GM19023 (cell line): ENCODE measurements at regions not wholly inside any gene's neighbourhood (a gene's known extent, or its start where the extent isn't known, plus 50 kb on each side); places are given as distances from the start of the nearest gene placed in this dataset.
A peak's percentile ranks its signal among the peaks of the same experiment; 100 is the strongest.
"Not testable (repeated sequence)": the region's sequence is repeated elsewhere in the genome, so short reads cannot be mapped to it uniquely, and the experiment has no call there.

Experiments
- ATAC-seq: cut with Tn5 transposase; IDR thresholded peaks from one replicate; pipeline ENCODE4 v1.9.1; 2021; ENCODE audit warnings: mild to moderate bottlenecking, moderate library complexity; ENCODE audit not compliant: unreplicated experiment

DNA sequence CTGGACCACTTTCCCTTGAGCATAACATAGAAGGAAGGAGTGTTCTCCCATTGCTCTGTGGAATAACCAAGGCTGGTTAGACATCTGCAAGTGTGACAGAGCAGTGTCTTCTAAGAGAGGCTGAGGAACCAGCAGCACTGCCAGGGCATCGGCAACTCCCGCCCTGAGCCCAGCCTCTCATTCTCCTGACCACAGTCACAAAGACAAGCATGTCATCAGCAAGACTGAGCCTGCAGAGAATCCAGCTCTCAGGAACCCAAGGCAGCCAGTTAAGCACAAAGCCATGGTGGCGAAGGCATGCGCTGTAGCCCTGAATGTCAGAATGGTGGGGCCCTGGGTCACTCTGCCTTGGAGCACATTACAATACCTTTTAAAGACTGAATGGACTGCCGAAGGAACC lies 253.9 kb downstream of the AGTPBP1 start:
- ATAC-seq: no peak

DNA sequence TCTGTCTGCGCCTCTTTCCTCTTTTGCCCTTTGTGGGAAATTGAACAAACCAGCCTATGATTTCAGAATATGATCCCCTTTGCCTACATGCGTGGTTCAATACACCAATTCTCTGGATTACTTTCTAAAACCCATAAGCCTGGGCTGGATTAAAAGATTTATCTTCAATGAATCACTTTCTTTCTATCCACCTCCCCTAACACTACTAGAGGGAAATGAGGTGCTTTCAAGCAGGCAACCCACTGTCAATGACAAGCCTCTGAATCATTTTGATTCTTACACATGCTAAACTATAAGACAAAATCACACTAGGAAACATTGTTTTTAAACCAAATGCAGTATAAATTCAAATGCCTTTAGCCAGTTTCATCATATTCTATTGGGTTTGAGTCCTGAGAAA lies 257.5 kb downstream of the AGTPBP1 start:
- ATAC-seq: no peak

DNA sequence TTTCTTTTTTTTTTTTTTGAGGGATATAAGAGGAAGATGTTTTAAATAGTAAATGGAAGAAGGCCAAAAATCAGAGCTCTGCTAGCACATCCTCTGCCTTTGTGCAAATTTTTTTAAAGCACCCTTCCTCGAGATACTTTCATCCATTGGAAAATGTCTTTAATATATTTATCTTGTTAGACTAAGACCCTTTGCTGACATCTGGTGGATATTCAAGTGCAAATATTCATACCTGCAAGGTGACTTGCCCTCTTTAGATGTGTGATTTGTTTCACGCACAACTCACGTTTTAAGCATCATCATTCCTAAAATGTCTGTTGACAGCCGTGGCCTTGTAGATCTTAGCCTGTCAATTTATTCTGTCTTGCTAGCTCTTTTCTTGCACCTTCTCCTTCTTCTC lies 258.5 kb downstream of the AGTPBP1 start:
- no peak for ATAC-seq

DNA sequence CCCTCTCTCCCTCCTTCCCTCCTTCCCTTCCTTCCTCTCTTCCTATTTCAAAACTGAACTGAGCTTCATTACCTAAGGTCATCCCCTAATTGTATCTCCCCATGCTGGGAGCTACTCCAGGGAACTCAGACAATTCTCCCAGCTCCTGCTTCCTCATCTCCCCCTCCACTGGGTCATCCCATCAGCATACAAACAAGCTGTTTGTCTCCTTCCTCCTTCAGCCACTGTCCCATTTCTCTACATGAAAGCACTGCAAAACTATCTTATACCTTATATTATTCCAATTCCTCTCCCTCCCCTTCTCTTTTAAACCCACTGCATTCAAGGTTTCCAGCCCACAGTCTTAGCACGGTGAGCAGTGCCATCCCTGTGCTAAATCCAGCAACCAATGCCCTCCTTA lies 262.4 kb downstream of the AGTPBP1 start:
- no peak for ATAC-seq

DNA sequence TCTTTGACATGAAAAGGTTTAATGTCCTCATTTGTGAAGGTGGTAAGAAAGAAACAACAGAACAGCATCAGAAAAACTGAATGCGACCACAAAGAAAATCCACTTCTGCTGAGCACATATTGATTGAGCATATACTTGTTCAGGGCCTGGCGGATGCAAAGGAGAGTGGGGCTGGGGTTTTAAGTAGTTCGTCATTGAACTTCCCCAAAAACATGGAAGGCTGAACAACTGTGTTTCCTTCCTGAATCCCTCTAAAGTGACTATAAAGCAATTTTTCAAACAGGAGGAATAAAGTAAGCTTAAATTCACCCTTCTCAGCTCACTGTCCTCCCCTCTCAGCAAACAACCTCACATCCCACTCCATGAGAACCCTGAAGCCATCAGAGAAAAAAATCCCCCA lies 262.9 kb downstream of the AGTPBP1 start:
- no peak for ATAC-seq

DNA sequence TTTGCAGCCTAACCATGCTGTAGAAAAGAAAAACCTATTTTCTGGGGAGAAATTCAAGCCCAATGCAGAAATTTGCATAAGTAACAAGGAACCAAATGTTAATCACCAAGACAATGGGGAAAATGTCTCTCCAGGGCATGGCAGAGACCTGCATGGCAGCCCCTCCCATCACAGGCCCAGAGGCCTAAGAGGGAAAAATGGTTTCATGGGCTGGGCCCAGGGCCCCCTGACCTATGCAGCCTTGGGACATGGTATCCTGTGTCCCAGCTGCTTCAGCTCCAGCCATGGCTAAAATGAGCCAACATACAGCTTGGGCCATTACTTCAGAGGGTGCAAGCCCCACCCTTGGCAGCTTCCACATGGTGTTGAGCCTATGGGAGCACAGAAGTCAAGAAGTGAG lies 266.9 kb downstream of the AGTPBP1 start:
- ATAC-seq: not testable (repeated sequence)

DNA sequence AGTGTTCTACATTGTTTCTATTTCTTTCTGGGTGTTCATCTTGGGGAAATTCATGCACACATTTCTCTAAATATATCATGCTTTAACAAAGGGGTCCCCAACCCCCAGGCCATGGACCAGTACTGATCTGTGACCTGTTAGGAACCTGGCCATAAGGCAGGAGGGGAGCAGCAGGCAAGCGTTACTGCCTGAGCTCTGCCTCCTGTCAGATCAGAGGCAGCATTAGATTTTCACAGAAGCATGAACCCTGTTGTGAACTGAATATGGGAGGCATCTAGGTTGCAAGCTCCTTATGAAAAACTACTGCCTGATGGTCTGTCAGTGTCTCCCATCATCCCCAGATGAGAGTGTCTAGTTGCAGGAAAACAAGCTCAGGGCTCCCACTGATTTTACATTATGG lies 270.0 kb downstream of the AGTPBP1 start:
- ATAC-seq: no peak

DNA sequence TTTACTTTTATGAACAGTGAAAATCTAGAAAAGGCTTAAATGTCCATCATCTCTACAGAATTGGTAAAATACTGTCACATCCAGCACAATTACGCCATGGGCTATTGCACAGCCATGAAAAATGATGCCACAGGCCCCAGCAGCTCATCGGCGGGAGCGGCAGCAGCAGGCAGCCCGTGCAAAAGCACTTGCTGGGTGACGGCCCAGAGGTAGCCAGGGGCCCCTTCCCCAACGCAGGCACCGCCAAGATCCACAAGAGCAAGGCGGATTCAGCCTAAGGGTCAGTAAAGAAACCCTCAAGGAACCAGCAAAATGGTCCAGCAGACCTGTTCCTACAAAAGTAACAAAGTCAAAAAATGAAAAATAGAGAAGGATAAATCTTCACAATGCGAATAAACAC lies 272.7 kb downstream of the AGTPBP1 start:
- no peak for ATAC-seq

DNA sequence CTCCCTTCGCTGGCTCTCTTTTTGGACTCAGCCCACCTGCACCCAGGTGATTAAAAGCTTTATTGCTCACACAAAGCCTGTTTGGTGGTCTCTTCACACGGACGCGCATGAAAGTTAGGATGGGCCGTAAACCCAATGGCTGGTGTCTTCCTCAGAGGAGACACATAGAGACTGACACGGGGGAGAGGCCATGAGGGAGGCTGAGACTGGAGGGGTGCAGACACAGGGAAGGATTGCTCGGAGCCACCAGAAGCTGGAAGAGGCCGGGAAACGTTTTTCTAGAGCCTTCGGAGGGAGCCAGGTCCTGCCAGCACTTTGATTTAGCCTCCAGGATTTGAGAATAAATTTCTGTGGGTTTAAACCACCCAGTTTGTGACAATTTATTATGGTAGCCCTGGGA lies 274.9 kb downstream of the AGTPBP1 start:
- no peak for ATAC-seq

DNA sequence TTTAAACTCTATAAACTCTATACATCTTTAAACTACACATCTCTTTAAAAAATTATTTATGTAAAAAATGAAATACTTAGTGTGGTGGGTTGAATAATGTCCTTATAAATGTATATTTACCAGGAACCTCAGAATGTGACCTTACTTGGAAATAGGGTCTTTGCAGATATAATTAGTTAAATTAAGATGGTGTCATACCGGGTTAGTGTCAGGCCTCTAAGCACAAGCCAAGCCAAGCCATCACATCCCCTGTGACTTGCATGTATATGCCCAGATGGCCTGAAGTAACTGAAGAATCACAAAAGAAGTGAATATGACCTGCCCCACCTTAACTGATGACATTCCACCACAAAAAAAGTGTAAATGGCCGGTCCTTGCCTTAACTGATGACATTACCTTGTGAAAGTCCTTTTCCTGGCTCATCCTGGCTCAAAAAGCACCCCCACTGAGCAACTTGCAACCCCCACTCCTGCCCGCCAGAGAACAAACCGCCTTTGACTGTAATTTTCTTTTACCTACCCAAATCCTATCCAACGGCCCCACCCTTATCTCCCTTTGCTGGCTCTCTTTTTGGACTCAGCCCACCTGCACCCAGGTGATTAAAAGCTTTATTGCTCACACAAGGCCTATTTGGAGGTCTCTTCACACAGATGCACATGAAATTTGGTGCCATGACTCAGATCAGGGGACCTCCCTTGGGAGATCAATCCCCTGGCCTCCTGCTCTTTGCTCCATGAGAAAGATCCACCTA lies 283.5 kb downstream of the AGTPBP1 start:
- not testable (repeated sequence) for ATAC-seq

DNA sequence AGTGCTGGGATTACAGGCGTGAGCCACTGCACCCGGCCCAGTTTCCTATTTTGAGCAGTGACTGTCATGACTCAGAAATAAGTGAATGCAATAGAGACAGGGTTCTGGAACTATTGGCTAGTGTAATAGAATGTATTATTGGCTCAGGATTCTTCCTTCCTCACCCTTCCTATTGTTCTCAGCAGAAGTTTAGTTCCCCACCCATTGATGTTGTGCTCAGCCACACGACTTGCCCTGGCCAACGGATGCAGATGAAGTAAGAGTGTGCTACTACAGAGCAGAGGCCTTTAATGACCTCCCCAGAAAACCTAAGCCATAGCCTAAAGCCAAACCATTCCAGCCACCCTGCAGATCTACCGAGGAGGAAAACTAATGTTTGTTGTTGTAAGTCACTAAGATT lies 287.9 kb downstream of the AGTPBP1 start:
- no peak for ATAC-seq

DNA sequence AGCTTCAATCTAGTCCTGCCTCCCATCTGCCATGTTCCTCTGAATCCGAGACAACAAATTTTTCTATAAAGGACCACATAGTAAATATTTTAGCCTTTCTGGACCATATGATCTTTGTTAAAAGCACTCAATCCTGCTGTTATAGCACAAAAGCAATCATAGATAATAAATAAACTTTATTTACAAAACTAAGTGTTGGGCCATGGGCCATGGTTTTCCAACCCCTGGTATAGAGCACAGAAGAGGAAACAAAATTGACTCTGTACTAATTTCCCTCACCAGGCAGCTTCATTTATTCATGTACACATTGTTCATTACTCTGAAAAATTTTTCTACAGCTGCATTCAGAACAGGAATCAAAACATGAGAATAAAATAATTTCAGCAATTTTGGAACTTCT lies 288.9 kb downstream of the AGTPBP1 start:
- ATAC-seq: no peak

DNA sequence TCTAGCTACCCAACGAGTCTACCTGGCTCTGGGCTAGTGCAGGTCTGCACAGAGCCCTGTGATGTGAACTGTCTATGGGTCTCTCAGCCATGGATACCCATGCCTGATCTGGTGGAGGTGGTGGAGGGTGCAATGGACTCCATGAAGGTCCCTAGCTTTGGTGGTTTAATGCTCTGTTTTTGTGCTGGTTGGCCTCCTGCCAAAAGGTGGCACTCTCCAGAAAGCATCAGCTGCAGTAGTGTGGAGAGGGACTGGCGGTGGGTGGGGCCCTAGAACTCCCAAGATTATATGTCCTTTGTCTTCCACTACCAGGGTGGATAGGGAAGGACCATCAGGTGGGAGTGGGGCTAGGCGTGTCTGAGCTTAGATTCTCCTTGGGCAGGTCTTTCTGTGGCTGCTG lies 290.1 kb downstream of the AGTPBP1 start:
- ATAC-seq: no peak

DNA sequence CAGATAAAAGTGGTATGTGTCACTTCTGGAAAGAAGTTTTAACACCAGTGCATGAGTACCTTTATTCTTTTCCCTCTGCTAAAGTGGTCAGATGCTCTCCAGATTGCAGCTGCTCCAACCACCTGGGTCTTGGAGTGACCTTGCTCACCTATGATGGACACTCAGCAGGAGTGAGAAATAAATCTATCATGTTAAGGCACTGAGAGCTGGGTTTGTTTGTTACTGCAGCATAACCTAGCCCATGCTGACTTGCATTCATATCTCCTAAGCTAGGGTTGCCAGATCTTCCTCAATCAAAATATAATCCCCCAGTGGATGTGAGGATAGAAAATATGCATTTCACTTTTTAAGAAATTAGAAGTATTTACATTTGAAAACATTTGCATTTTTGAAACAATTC lies 295.9 kb downstream of the AGTPBP1 start:
- ATAC-seq: no peak

DNA sequence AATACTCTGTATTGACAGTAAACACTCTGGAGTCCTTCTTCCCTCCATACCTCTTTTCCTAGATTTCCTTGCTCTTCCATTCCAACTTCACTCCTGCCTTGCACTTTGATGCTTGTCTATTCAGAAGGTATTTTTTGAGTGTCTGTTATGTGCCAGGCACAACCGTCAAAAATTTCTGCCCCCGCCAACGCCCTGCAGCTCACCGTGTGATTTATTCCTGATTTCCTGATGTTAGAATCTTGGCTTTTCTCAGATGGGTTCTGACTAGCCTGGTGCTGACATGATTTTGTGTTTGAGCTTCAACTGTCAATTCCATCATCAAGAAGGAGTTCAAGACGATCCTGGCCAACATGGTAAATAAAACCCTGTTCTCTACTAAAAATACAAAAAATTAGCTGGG lies 297.5 kb downstream of the AGTPBP1 start:
- ATAC-seq: no peak

DNA sequence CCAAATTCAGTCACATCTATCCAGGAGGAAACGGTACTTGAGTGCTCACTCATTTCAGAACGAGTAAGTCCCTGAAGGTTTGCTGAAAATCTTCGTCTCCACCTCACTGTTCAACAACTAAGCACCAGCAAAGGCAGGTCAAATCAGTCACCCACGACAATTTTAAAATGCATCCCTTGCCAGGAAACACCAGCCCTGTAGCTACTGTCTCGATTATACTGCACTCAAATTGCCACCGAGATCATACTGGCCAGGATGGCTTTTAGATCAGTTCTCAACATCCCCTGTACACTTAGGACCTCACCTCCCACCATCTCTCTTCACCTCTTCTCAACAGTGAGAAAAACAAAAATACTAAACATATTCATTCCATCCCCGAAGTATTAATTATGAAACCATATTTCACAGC lies 298.6 kb downstream of the AGTPBP1 start:
- ATAC-seq: peak; percentile 52

DNA sequence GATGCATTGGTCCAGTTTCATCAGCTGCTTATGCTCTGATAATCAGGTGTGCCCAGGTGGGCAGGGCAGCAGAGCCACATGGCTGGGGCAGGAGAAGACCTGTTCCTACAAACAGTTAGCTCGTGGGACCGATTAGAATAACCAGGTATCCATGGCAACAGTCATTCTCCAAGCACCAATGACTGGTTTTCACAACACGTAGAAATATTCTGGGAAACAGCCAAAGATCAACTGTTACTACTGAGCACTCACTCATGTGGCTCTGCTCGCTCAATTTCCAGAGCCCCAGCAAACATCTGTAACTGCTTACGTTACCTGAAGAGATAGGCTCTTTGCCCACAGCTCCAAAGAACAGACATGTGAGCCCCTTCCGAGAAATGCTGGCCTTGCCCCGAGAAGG lies 302.0 kb downstream of the AGTPBP1 start:
- no peak for ATAC-seq

DNA sequence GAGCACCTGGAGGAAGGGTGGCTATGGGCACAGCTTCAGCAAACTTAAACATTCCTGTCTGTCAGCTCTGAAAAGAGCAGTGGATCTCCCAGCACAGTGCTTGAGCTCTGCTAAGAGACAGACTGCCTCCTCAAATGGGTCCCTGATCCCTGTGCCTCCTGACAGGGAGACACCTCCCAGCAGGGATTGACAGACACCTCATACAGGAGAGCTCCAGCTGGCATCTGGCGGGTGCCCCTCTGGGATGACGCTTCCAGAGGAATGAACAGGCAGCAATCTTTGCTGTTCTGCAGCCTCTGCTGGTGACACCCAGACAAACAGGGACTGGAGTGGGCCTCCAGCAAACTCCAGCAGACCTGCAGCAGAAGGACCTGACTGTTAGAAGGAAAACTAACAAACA lies 307.8 kb downstream of the AGTPBP1 start:
- ATAC-seq: not testable (repeated sequence)

DNA sequence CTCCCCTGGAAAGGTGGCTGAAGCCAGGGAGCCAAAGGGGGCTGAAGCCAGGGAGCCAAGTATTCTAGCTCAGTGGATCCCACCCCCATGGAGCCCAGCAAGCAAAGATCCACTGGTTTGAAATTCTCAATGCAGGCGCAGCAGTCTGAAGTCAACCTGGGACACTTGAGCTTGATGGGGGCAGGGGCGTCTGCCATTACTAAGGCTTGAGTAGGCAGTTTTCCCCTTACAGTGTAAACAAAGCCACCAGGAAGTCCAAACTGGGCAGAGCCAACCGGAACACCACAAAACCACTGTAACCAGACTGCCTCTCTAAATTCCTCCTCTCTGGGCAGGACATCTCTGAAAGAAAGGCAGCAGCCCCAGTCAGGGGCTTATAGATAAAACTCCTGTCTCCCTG lies 308.2 kb downstream of the AGTPBP1 start:
- not testable (repeated sequence) for ATAC-seq

DNA sequence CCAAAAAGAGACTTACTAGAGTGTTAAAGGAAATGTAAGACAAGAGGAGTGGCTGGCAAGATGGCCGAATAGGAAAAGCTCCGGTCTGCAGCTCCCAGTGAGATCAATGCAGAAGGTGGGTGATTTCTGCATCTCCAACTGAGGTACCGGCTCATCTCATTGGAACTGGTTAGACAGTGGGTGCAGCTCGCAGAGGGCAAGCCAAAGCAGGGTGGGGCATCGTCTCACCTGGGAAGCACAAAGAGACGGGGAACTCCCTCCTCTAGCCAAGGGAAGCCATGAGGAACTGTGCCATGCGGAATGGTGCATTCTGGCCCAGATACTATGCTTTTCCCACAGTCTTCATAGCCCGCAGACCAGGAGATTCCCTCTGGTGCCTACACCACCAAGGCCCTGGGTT lies 308.7 kb downstream of the AGTPBP1 start:
- ATAC-seq: no peak

DNA sequence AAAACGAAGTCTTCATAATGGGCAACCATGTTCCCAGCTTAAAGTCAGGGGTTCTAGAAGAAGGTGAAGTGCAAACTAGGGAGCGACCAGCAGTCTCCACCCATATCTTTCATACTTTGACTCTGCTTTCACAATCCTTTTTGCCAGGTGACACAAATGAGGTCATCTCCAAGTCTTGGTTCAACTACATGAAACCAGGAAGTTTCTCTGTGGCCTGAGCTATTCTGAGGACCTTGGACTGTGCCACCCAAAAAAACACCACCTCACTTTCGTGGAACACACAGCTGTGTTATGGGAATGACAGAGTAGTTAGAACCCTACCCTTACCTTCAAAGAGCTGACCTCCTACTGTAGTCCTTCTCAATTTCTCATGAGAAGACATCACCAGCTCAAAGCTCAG lies 309.2 kb downstream of the AGTPBP1 start:
- no peak for ATAC-seq

DNA sequence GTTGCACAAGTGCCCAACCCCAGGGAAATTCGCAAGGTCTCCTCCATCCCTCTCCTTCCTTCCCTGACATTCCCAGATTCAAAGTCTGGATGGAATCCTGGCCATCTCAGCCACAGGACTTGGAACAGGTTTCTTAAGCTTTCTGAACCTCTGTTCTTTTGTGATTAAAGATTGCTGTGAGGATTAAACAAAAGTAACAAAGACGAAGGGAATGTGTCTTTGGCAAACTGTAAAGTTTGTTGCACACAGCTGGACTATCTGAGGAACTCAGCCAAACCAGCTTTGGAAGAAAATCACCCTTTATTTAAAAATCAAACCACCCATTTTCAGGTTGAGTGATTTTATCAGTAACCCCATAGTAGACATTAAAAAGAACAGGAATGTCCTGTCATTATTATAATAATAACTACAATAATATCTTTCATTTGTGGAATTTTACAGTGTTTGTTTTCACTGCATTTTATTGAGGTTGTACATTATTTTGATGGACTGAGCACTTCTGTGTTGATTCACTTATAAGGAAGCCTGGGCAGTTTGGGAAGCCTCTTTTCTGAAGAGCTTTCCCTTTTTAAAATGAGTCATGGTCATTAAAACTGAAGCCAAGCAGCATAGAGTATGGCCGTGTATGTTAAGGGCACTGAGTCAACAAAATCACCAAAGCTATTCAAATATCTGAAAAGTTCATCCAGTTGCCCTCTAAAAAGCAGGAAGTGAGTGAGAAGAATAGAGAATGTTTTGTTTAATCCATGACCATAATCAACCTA lies 310.2 kb downstream of the AGTPBP1 start:
- ATAC-seq: no peak
